Neutrophil (primary cell): ENCODE measurements at regions not wholly inside any gene's neighbourhood (a gene's known extent, or its start where the extent isn't known, plus 50 kb on each side); places are given as distances from the start of the nearest gene placed in this dataset.

Experiments
- H3K27ac ChIP-seq: fragments of 200-600 bp; sonication (generic); 2 replicates; pipeline ENCODE4 v1.5.1; 2016; ENCODE audit warnings: mild to moderate bottlenecking, moderate library complexity
- H3K27me3 ChIP-seq: fragments of 200-600 bp; sonication (generic); 2 replicates; pipeline ENCODE4 v1.6.0; 2016; ENCODE audit warnings: mild to moderate bottlenecking
- H3K36me3 ChIP-seq: fragments of 200-600 bp; sonication (generic); 2 replicates; pipeline ENCODE4 v1.5.1; 2017
- H3K4me1 ChIP-seq, 2 experiments: fragments of 200-600 bp in 1 of 2; sonication (generic) in 1 of 2; 1 replicate in 1 of 2; 2 replicates in 1 of 2; pipeline versions ENCODE4 v1.5.1 to v1.6.1; 2013 to 2016; ENCODE audit warnings: low read depth in 1 of 2, low read length in 1 of 2, mild to moderate bottlenecking in 1 of 2, moderate library complexity in 1 of 2; ENCODE audit not compliant: control insufficient read depth in 1 of 2, insufficient read depth in 1 of 2
- H3K4me3 ChIP-seq, 2 experiments: fragments of 200-600 bp in 1 of 2; sonication (generic) in 1 of 2; 1 replicate in 1 of 2; 2 replicates in 1 of 2; pipeline ENCODE4 v1.5.1; 2013 to 2016; ENCODE audit warnings: low read depth in 1 of 2, low read length in 1 of 2, mild to moderate bottlenecking in 1 of 2, moderate library complexity in 1 of 2
- H3K9me3 ChIP-seq: fragments of 200-600 bp; sonication (generic); 2 replicates; pipeline ENCODE4 v1.5.1; 2016
- TF ChIP-seq, protein P1 (sequence below): fragments of 200-600 bp; sonication (generic); IDR thresholded peaks from 2 replicates; pipeline ENCODE4 v1.5.1; 2016; ENCODE audit warnings: antibody characterized with exemption

DNA sequence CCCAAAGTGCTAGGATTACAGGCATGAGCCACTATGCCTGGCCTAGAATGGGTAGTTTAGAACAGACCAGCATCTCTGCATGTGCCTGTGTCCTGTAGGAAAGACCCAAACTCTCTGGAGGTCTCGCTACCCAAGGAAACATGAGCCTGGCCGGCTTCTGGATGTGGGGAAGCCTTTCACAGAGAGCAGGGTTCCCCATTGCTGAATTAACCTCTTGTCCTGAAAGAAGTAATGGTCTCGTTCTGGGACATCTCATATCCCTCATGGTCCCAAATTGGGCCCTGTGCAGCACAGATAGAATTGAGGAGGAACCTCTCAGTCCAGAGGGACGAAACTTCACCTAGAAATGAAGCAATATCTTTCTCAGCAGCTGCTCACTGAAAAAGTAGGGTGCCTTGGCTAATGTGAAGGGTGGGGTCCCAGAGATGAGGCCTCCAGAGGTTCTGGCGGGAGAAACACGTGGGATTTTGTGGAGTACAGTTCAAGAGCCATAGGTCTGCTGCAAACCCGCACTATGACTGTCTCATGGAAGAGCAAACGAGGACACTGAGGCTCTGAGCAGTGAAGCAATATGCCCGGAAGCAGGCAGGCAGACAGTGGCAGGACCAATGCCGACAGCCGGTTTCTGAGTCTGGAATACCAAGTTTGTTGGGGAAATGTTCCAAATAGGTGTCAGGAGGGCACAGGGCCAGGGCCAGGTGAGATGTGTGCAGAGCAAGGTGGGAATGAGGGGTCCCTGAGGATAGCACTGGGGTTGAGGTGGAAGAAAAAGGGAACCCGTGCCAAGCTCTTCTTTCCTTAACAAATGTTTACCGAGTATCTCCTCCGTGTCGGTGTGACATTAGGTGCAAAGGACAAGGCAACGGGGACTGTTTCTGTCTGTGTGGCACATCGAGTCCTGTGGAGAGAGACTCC is 121.0 kb upstream of the TWIST2 start:
- Histone ChIP-seq H3K9me3 (no peaks in the 10 kb centered on the region), H3K4me1 (no peaks in the 10 kb centered on the region), H3K4me3 (no peak overlapping the region), H3K27me3 (no peaks in the 10 kb centered on the region), H3K27ac (no peak overlapping the region), H3K36me3 (no peaks in the 10 kb centered on the region)
- TF ChIP-seq, protein P1, sequence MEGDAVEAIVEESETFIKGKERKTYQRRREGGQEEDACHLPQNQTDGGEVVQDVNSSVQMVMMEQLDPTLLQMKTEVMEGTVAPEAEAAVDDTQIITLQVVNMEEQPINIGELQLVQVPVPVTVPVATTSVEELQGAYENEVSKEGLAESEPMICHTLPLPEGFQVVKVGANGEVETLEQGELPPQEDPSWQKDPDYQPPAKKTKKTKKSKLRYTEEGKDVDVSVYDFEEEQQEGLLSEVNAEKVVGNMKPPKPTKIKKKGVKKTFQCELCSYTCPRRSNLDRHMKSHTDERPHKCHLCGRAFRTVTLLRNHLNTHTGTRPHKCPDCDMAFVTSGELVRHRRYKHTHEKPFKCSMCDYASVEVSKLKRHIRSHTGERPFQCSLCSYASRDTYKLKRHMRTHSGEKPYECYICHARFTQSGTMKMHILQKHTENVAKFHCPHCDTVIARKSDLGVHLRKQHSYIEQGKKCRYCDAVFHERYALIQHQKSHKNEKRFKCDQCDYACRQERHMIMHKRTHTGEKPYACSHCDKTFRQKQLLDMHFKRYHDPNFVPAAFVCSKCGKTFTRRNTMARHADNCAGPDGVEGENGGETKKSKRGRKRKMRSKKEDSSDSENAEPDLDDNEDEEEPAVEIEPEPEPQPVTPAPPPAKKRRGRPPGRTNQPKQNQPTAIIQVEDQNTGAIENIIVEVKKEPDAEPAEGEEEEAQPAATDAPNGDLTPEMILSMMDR: no peak

DNA sequence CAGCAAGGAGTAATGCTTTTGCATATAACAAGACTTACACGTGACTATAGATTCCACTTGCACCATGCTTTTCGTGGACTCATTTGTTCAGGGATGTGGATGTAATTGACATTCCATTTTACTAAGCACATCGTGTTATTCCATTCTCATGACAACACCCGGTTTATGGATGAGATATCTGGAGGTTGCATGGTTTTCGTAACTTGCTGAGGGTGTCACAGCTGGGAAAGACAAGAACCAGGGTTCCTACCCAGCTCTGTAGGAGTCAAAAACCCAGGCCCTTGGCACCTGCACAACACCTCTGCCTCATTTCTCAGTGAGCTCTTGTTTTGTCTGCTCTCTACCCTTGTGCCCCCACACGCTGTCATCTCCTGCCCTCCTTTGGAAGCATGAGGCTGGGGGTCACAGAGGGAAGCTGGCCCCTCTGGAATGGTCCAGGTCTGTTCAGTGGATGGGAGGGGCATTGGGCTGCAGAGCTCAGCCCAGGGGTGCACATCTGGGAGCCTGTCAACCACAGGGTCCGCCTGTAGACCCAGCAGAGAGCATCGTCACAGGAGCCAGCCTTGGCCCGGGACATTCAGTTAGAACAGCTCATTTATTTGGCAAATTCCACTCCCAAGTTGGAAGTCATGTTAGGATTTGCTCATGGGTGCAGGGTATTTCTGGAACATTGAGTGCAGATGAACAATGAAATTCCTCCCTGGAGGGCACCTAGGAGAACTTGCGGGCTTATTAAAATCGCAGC is 120.1 kb upstream of the TWIST2 start:
- H3K4me3 ChIP-seq: no peak overlapping the region
- H3K36me3 ChIP-seq: no peaks in the 10 kb centered on the region
- H3K27ac ChIP-seq: no peak overlapping the region
- H3K27me3 ChIP-seq: no peaks in the 10 kb centered on the region
- TF ChIP-seq, protein P1: no peak
- H3K9me3 ChIP-seq: no peaks in the 10 kb centered on the region
- no peaks in the 10 kb centered on the region for H3K4me1 ChIP-seq

DNA sequence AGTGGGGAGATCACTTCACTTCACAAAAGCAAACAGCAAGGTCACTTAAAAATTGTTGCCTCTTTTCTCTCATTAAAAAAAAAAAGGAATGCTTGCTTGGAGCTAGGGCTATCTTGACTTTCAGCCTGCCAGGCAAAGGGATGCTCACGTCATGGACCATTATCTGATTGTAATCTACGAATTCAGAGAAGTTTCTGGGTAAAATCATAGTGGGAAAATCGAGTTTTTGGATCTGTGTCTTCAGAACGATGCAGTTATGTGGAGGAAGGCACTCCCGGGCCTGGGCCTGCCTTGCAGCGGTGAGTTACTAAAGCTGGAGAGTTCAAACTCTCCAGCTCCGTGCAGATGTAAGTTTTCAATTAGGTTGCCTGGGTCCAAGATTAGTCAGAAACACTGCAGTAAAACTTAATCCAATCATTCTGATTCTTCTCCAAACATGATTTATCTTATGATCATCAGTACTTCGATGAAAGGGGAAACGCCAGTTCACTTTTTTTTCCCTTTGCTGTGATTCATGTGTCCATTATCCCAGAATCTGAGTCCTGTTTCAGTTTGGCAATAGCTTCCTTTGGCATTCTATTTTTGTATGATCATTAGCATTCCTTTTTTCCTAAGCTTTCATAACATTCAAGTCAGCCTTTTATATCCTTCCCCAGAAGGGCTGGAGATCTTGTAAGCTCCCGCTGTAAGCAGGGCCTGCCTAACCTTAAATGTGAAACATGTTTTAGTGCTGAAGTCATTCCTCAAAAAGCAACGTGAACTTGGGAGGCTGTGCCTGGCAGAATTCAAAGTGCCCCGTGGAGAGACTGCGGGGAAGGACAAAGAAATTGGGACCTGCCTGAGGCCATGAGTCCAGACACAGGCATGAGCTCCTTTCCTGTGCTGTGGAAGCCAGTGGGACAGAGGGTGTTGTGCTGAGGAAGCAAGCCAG is 119.3 kb upstream of the TWIST2 start:
- no peak overlapping the region for H3K27ac ChIP-seq
- H3K9me3 ChIP-seq: no peaks in the 10 kb centered on the region
- H3K36me3 ChIP-seq: no peaks in the 10 kb centered on the region
- H3K4me1 ChIP-seq: no peaks in the 10 kb centered on the region
- no peaks in the 10 kb centered on the region for H3K27me3 ChIP-seq
- H3K4me3 ChIP-seq: no peak overlapping the region
- TF ChIP-seq, protein P1: no peak

DNA sequence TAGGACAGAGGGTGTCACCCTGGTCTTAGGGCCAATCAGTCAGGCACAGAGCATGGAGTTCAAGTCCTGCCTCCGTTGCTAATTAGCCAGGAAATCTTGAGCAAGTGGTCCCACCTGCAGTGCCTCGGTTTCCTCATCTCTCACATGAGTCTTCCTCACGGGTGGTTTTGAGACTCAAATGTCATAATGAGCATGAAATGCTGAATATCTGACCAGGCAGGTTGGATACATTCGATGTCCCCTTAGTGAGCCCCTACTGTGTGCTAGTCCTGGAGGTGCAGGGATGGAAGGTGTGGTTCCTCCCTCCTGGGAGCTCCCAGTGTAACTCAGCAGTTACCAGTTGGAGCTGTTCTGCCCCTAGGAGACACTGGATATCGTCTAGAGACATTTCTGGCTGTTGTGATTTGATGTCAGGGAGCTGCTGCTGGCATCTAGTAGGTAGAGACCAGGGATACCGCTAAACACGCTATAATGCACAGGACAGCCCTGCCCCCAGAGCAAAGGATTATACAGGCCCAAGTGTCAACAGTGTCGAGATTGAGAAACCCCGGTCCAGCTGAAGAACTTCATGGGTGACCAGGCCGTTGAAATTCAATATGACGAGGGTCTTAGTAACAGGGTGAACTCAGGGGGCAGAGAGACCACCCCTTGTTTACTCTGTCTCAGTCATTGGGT is 118.5 kb upstream of the TWIST2 start:
- TF ChIP-seq, protein P1: no peak
- Histone ChIP-seq H3K36me3 (no peaks in the 10 kb centered on the region), H3K27ac (no peak overlapping the region), H3K4me1 (no peaks in the 10 kb centered on the region), H3K27me3 (no peaks in the 10 kb centered on the region), H3K4me3 (no peak overlapping the region), H3K9me3 (no peaks in the 10 kb centered on the region)
